IMR-90 (cell line): ENCODE measurements at regions not wholly inside any gene's neighbourhood (a gene's known extent, or its start where the extent isn't known, plus 50 kb on each side); places are given as distances from the start of the nearest gene placed in this dataset.

Experiments used
- ATAC-seq: fragments of 200-7000 bp; cut with Tn5 transposase; 2 replicates; pipeline ENCODE4 v1.9.1; 2020; ENCODE audit warnings: low read depth, mild to moderate bottlenecking, moderate library complexity
- BruUV-seq: library from RNA; stranded (reverse); fragments of 400-500 nt; replicated peaks from 2 replicates; lab custom pipeline; 2021; lab: Mats Ljungman, UMichigan
- CTCF ChIA-PET: fragments of 300-600 bp; formaldehyde crosslinking; extraction: SDS; loops from one replicate; lab custom pipeline; 2021; ENCODE audit warnings: antibody characterized with exemption; lab: Yijun Ruan, JAX
- POLR2A ChIA-PET: fragments of 300-600 bp; sonication (Branson Sonifier 250); formaldehyde crosslinking; loops from one replicate; lab custom pipeline; 2022; ENCODE audit warnings: antibody characterized with exemption; ENCODE audit not compliant: unreplicated experiment; lab: Charles Lee
- DNase-seq: peaks from one replicate; pipeline ENCODE4 v3.0.0; 2013
- H2AFZ ChIP-seq: replicated peaks from 2 replicates; pipeline ENCODE3; 2013; ENCODE audit warnings: low read length, mild to moderate bottlenecking; ENCODE audit not compliant: poor library complexity
- H2AK5ac ChIP-seq: 2 replicates; pipeline ENCODE4 v1.6.1; 2013; ENCODE audit warnings: low read depth, low read length, inconsistent platforms
- H2AK9ac ChIP-seq: replicated peaks from 2 replicates; pipeline ENCODE3; 2013; ENCODE audit warnings: mild to moderate bottlenecking, low read depth, low read length, moderate library complexity; ENCODE audit not compliant: poor library complexity
- H2BK120ac ChIP-seq: 2 replicates; pipeline ENCODE4 v1.6.1; 2013; ENCODE audit warnings: low read depth, low read length, inconsistent platforms
- H2BK15ac ChIP-seq: 3 replicates; pipeline ENCODE4 v1.6.1; 2013; ENCODE audit warnings: low read depth, low read length, inconsistent platforms
- H2BK20ac ChIP-seq: 2 replicates; pipeline ENCODE4 v1.6.1; 2013; ENCODE audit warnings: low read depth, mild to moderate bottlenecking, inconsistent platforms, low read length, moderate library complexity
- H2BK5ac ChIP-seq: 2 replicates; pipeline ENCODE4 v1.6.1; 2013; ENCODE audit warnings: mild to moderate bottlenecking, low read depth, low read length, inconsistent platforms; ENCODE audit not compliant: poor library complexity, severe bottlenecking
- H3K14ac ChIP-seq: replicated peaks from 2 replicates; pipeline ENCODE4 v1.6.1; 2013; ENCODE audit warnings: low read depth, low read length, inconsistent platforms
- H3K18ac ChIP-seq: 2 replicates; pipeline ENCODE4 v1.6.1; 2013; ENCODE audit warnings: low read depth, low read length, control low read depth
- H3K23ac ChIP-seq: 2 replicates; pipeline ENCODE4 v1.6.1; 2013; ENCODE audit warnings: low read depth, low read length, inconsistent platforms
- H3K27ac ChIP-seq: 2 replicates; pipeline ENCODE4 v1.5.1; 2013; ENCODE audit warnings: mild to moderate bottlenecking, control low read depth, low read length; ENCODE audit not compliant: insufficient read depth
- H3K27me3 ChIP-seq: 2 replicates; pipeline ENCODE4 v1.6.1; 2013; ENCODE audit warnings: low read length; ENCODE audit not compliant: control insufficient read depth, insufficient read depth
- H3K36me3 ChIP-seq: 2 replicates; pipeline ENCODE4 v1.6.1; 2013; ENCODE audit warnings: low read length, mixed read lengths; ENCODE audit not compliant: control insufficient read depth, insufficient read depth
- H3K4ac ChIP-seq: 2 replicates; pipeline ENCODE4 v1.6.1; 2013; ENCODE audit warnings: low read depth, low read length, inconsistent platforms
- H3K4me1 ChIP-seq: 2 replicates; pipeline ENCODE4 v1.6.1; 2013; ENCODE audit warnings: low read length, mixed read lengths; ENCODE audit not compliant: control insufficient read depth, insufficient read depth
- H3K4me2 ChIP-seq: 2 replicates; pipeline ENCODE4 v1.6.1; 2013; ENCODE audit warnings: low read depth, mild to moderate bottlenecking, control low read depth, low read length, moderate library complexity
- H3K4me3 ChIP-seq: 2 replicates; pipeline ENCODE4 v1.5.1; 2013; ENCODE audit warnings: low read depth, mild to moderate bottlenecking, control low read depth, low read length, moderate library complexity; ENCODE audit not compliant: insufficient read depth
- H3K56ac ChIP-seq: 2 replicates; pipeline ENCODE4 v1.6.1; 2013; ENCODE audit warnings: low read length, inconsistent platforms; ENCODE audit not compliant: insufficient read depth; ENCODE audit errors: extremely low read depth
- H3K79me1 ChIP-seq, 2 experiments: 2 replicates each; pipeline ENCODE4 v1.6.1; 2013; ENCODE audit warnings: low read length in 2 of 2, inconsistent platforms in 1 of 2, low read depth in 1 of 2
- H3K9ac ChIP-seq: 2 replicates; pipeline ENCODE4 v1.6.1; 2013; ENCODE audit warnings: low read depth, low read length, control low read depth
- H3K9me1 ChIP-seq: 2 replicates; pipeline ENCODE4 v1.6.1; 2013; ENCODE audit warnings: low read length, inconsistent platforms; ENCODE audit not compliant: insufficient read depth
- H3K9me3 ChIP-seq: 2 replicates; pipeline ENCODE4 v1.6.1; 2013; ENCODE audit warnings: low read length; ENCODE audit not compliant: control insufficient read depth, insufficient read depth
- H4K20me1 ChIP-seq: 2 replicates; pipeline ENCODE4 v1.6.1; 2013; ENCODE audit warnings: low read length, inconsistent platforms; ENCODE audit not compliant: insufficient read depth
- H4K5ac ChIP-seq: 2 replicates; pipeline ENCODE4 v1.6.1; 2013; ENCODE audit warnings: mild to moderate bottlenecking, low read depth, low read length, control low read depth
- H4K8ac ChIP-seq, 2 experiments: 2 replicates each; pipeline ENCODE4 v1.6.1; 2013; ENCODE audit warnings: low read depth in 2 of 2, low read length in 2 of 2, control low read depth in 1 of 2, inconsistent platforms in 1 of 2
- H4K91ac ChIP-seq: 2 replicates; pipeline ENCODE4 v1.6.1; 2013; ENCODE audit warnings: low read depth, low read length, inconsistent platforms; ENCODE audit not compliant: insufficient read depth
- BHLHE40 ChIP-seq: fragments of 150-350 bp; IDR thresholded peaks from 2 replicates; pipeline ENCODE4 v1.6.1; 2016; ENCODE audit warnings: mild to moderate bottlenecking, low read depth, low read length
- CEBPB ChIP-seq: IDR thresholded peaks from 2 replicates; pipeline ENCODE4 v1.6.1; 2012; ENCODE audit warnings: low read depth, low read length, improper control_type of control experiment
- CHD1 ChIP-seq: IDR thresholded peaks from 2 replicates; pipeline ENCODE4 v1.6.1; 2012; ENCODE audit warnings: low read depth, low read length, improper control_type of control experiment
- ELK1 ChIP-seq: fragments of 150-350 bp; IDR thresholded peaks from 2 replicates; pipeline ENCODE4 v1.6.1; 2016; ENCODE audit warnings: low read depth, mild to moderate bottlenecking, low read length, moderate library complexity, borderline replicate concordance
- FOS ChIP-seq: fragments of 150-350 bp; IDR thresholded peaks from 2 replicates; pipeline ENCODE4 v1.6.1; 2016; ENCODE audit warnings: low read depth, low read length
- MAFK ChIP-seq: IDR thresholded peaks from 2 replicates; pipeline ENCODE4 v1.6.1; 2012; ENCODE audit warnings: low read depth, low read length, improper control_type of control experiment
- MAZ ChIP-seq: IDR thresholded peaks from 2 replicates; pipeline ENCODE4 v1.6.1; 2012; ENCODE audit warnings: low read depth, mild to moderate bottlenecking, low read length, improper control_type of control experiment, moderate library complexity, borderline replicate concordance
- MXI1 ChIP-seq: IDR thresholded peaks from 2 replicates; pipeline ENCODE4 v1.6.1; 2012; ENCODE audit warnings: low read depth, mild to moderate bottlenecking, low read length, moderate library complexity, borderline replicate concordance
- NFE2L2 ChIP-seq: fragments of 150-350 bp; IDR thresholded peaks from 2 replicates; pipeline ENCODE4 v1.6.1; 2016; ENCODE audit warnings: low read depth, mild to moderate bottlenecking, low read length
- POLR2A ChIP-seq: IDR thresholded peaks from 2 replicates; pipeline ENCODE4 v1.6.1; 2012; ENCODE audit warnings: mild to moderate bottlenecking, low read depth, low read length
- RAD21 ChIP-seq: IDR thresholded peaks from 2 replicates; pipeline ENCODE4 v1.6.1; 2012; ENCODE audit warnings: low read length, improper control_type of control experiment
- RFX5 ChIP-seq: IDR thresholded peaks from 2 replicates; pipeline ENCODE4 v1.8.0; 2012; ENCODE audit warnings: low read depth, mild to moderate bottlenecking, low read length, moderate library complexity
- SMC3 ChIP-seq: fragments of 150-350 bp; IDR thresholded peaks from 2 replicates; pipeline ENCODE4 v1.6.1; 2016; ENCODE audit warnings: low read depth, mild to moderate bottlenecking, antibody characterized with exemption, low read length, moderate library complexity
- USF2 ChIP-seq: fragments of 150-350 bp; IDR thresholded peaks from 2 replicates; pipeline ENCODE4 v1.6.1; 2017; ENCODE audit warnings: mild to moderate bottlenecking, antibody characterized with exemption, low read length, low read depth
- whole genome bisulfite sequencing, 2 experiments: methylation state at CpG; one replicate each; pipeline versions ENCODE4 v1.1.5 to v1.1.7; 2013; ENCODE audit warnings: missing lambda C conversion rate in 2 of 2; ENCODE audit not compliant: insufficient read length in 1 of 2; ENCODE audit errors: extremely low coverage in 2 of 2; 5-methylcytosine and 5-hydroxymethylcytosine counted together
- dilution Hi-C: fragments of 300-500 bp; cut with HindIII; formaldehyde crosslinking; loops from one replicate; pipeline ENCODE4 v1.14.3; 2018; ENCODE audit warnings: low sequenced_read_pairs; ENCODE audit not compliant: unreplicated experiment
- in situ Hi-C: fragments of 300-500 bp; cut with MboI; formaldehyde crosslinking; loops from 3 replicates; pipeline ENCODE4 v1.14.3; 2019; ENCODE audit warnings: low sequenced_read_pairs, inconsistent platforms, mixed read lengths
- intact Hi-C: fragments of 100-400 bp; cut with micrococcal nuclease; formaldehyde crosslinking; loops from 2 replicates; pipeline ENCODE4 v1.10.0; 2022
- TF ChIP-seq, protein P1 (sequence below): conservative IDR thresholded peaks from 2 replicates; pipeline ENCODE4 v1.5.1; 2012; ENCODE audit warnings: mild to moderate bottlenecking, low read depth, low read length, improper control_type of control experiment

- POLR2A ChIA-PET, result no interaction called here
- 80% methylated on average over 1 of the region's 7 CpGs; no CpG with 5 or more reads in 1 of the 2 experiments for WGBS, 2 experiments
- H3K9ac ChIP-seq, result no peak overlapping the region
- H4K5ac ChIP-seq, result no peak overlapping the region
- H3K9me1 ChIP-seq, result no peaks in the 10 kb centered on the region
- no peaks in the 10 kb centered on the region for H3K36me3 ChIP-seq
- intact Hi-C loops, result no loop called here
- no peak overlapping the region for H3K56ac ChIP-seq
- dilution Hi-C loops, result no loop called here
- no peak overlapping the region for H3K14ac ChIP-seq
- H3K4me2 ChIP-seq, result no peak overlapping the region
- CTCF ChIA-PET, result no interaction called here
- ATAC-seq, result no peak
- H4K91ac ChIP-seq, result no peak overlapping the region
- no peak overlapping the region for H2BK120ac ChIP-seq
- in situ Hi-C loops, result no loop called here
- no peak overlapping the region for H2AK5ac ChIP-seq
- no peak overlapping the region for H2BK5ac ChIP-seq
- H3K4me3 ChIP-seq, result no peak overlapping the region
- TF ChIP-seq CHD1, result no peak
- no peak for TF ChIP-seq CEBPB
- no peak for TF ChIP-seq MAZ
- TF ChIP-seq SMC3, result no peak
- TF ChIP-seq NFE2L2, result no peak
- no peak for TF ChIP-seq RFX5
- no peak for TF ChIP-seq RAD21
- TF ChIP-seq MXI1, result no peak
- TF ChIP-seq BHLHE40, result no peak
- TF ChIP-seq, protein P1, sequence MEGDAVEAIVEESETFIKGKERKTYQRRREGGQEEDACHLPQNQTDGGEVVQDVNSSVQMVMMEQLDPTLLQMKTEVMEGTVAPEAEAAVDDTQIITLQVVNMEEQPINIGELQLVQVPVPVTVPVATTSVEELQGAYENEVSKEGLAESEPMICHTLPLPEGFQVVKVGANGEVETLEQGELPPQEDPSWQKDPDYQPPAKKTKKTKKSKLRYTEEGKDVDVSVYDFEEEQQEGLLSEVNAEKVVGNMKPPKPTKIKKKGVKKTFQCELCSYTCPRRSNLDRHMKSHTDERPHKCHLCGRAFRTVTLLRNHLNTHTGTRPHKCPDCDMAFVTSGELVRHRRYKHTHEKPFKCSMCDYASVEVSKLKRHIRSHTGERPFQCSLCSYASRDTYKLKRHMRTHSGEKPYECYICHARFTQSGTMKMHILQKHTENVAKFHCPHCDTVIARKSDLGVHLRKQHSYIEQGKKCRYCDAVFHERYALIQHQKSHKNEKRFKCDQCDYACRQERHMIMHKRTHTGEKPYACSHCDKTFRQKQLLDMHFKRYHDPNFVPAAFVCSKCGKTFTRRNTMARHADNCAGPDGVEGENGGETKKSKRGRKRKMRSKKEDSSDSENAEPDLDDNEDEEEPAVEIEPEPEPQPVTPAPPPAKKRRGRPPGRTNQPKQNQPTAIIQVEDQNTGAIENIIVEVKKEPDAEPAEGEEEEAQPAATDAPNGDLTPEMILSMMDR, result no peak
- no peak for TF ChIP-seq POLR2A
- no peak for TF ChIP-seq ELK1
- TF ChIP-seq FOS, result no peak
- no peak for TF ChIP-seq USF2
- TF ChIP-seq MAFK, result no peak
- no TSS peak for BruUV-seq
- H3K9me3 ChIP-seq, result no peaks in the 10 kb centered on the region
- no peaks in the 10 kb centered on the region for H3K79me1 ChIP-seq
- H2BK15ac ChIP-seq, result no peak overlapping the region
- H3K27me3 ChIP-seq, result no peaks in the 10 kb centered on the region
- no peaks in the 10 kb centered on the region for H3K4me1 ChIP-seq
- H4K20me1 ChIP-seq, result no peaks in the 10 kb centered on the region
- H3K23ac ChIP-seq, result no peak overlapping the region
- H2AK9ac ChIP-seq, result no peak overlapping the region
- no peak for DNase-seq
- no peak overlapping the region for H3K4ac ChIP-seq
- H4K8ac ChIP-seq, result no peak overlapping the region
- no peak overlapping the region for H3K27ac ChIP-seq
- no peak overlapping the region for H3K18ac ChIP-seq
- no peak overlapping the region for H2AFZ ChIP-seq
- no peak overlapping the region for H2BK20ac ChIP-seq
These were observed 314.9 kb upstream of the NPVF start for GRCh38 chr7:25543210-25543609.
